D341Med (cell line): ENCODE measurements at regions not wholly inside any gene's neighbourhood (a gene's known extent, or its start where the extent isn't known, plus 50 kb on each side); places are given as distances from the start of the nearest gene placed in this dataset.

Experiments used
- DNase-seq: peaks from one replicate; pipeline ENCODE4 v3.0.0; 2012; ENCODE audit warnings: low spot score

- no peak for DNase-seq
These were observed 119.9 kb upstream of the MAFB start for GRCh38 chr20:40808936-40809335.

- no peak for DNase-seq
These were observed 120.3 kb upstream of the MAFB start for GRCh38 chr20:40809361-40809760.

GRCh38 chr20:40810332-40811000 is 121.4 kb upstream of the MAFB start:
- DNase-seq = no peak

GRCh38 chr20:40811004-40811403 is 122.0 kb upstream of the MAFB start:
- DNase-seq = no peak

- no peak for DNase-seq
These were observed 122.8 kb upstream of the MAFB start for GRCh38 chr20:40811660-40812414.

- DNase-seq = no peak
These were observed 123.4 kb upstream of the MAFB start for GRCh38 chr20:40812415-40812925.

GRCh38 chr20:40813029-40813431 is 124.0 kb upstream of the MAFB start:
- no peak for DNase-seq

GRCh38 chr20:40813708-40814630 is 124.9 kb upstream of the MAFB start:
- no peak for DNase-seq

GRCh38 chr20:40814631-40814960 is 125.6 kb upstream of the MAFB start:
- no peak for DNase-seq

- DNase-seq = no peak
These were observed 126.4 kb upstream of the MAFB start for GRCh38 chr20:40815156-40816038.

- no peak for DNase-seq
These were observed 127.0 kb upstream of the MAFB start for GRCh38 chr20:40816039-40816352.

GRCh38 chr20:40821429-40821828 is 132.4 kb upstream of the MAFB start:
- DNase-seq = no peak

- DNase-seq = no peak
These were observed 137.7 kb upstream of the MAFB start for GRCh38 chr20:40826699-40827098.

GRCh38 chr20:40835321-40835720 is 146.3 kb upstream of the MAFB start:
- DNase-seq = no peak

- no peak for DNase-seq
These were observed 149.5 kb upstream of the MAFB start for GRCh38 chr20:40838509-40838908.

- no peak for DNase-seq
These were observed 154.2 kb upstream of the MAFB start for GRCh38 chr20:40843251-40843650.

GRCh38 chr20:40844332-40844731 is 155.3 kb upstream of the MAFB start:
- DNase-seq = no peak

- no peak for DNase-seq
These were observed 159.1 kb upstream of the MAFB start for GRCh38 chr20:40848096-40848495.

- DNase-seq = no peak
These were observed 159.5 kb upstream of the MAFB start for GRCh38 chr20:40848526-40848925.

GRCh38 chr20:40849456-40849855 is 160.4 kb upstream of the MAFB start:
- no peak for DNase-seq

- DNase-seq = no peak
These were observed 162.0 kb upstream of the MAFB start for GRCh38 chr20:40851051-40851450.

GRCh38 chr20:40855269-40855668 is 166.2 kb upstream of the MAFB start:
- DNase-seq = no peak
